ENCODE measurements at regions not wholly inside any gene's neighbourhood (a gene's known extent, or its start where the extent isn't known, plus 50 kb on each side); places are given as distances from the start of the nearest gene placed in this dataset.

DNA sequence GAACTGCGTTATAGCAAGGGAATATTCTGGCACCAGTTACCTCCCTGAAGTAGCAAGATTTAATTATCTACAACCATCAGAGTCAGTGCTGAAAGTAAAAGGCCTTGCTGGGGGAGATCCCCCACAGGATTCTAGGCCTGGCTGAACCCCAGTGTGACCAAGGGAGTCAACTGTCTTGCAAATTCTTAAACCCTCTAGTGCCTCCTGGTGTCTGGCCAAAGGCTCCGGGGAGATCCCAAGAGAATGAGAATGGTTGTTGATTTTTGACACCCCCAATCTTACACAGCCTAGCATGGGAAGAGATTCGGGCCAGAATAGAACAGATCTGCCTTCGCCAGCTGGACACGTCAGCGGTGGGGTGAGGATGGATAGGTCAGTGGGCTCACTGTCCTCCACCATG is 179.4 kb downstream of the ERMARD start:
- Mint-ChIP-seq H3K4me3 (no peak overlapping the region), H3K27ac (no peak overlapping the region), H3K27me3 (ENCODE audit: low read depth in 3 of 3) (peaks cover 5 to 20% (median 12%) of the 10 kb centered on the region in 3 donors), H3K36me3 (peaks cover 0 to 2% (median 2%) of the 10 kb centered on the region in 3 donors), H3K4me1 (no peaks in the 10 kb centered on the region), H3K9me3 (peaks cover 0 to 4% (median 0%) of the 10 kb centered on the region in 6 donors)
- peak in 1 of 3 donors; percentile 25 for DNase-seq

DNA sequence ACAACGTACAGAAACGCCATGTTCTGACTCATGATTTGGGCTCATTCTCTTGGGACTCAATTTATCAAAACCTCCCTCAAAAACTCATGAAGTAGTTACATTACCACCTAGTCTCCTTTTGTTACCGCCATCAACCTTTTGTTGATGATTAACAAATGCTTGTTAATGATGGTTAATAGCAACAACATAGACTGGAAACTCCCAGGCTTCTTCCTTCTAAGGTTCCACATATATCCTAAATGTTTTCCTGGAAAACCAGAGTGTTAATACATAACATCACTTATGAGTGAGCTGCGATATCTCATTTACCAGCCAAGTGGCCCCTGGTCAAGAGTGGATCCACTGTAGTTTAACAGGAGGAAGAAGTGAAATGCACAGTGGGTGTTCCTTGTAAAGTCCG is 176.3 kb downstream of the ERMARD start:
- DNase-seq = no peak
- Mint-ChIP-seq H3K9me3 (peaks cover 0 to 4% (median 0%) of the 10 kb centered on the region in 6 donors), H3K36me3 (peaks cover 0 to 5% (median 4%) of the 10 kb centered on the region in 3 donors), H3K27ac (no peak overlapping the region), H3K4me3 (no peak overlapping the region), H3K4me1 (no peaks in the 10 kb centered on the region), H3K27me3 (ENCODE audit: low read depth in 3 of 3) (peaks cover 3 to 18% (median 13%) of the 10 kb centered on the region in 3 donors)

DNA sequence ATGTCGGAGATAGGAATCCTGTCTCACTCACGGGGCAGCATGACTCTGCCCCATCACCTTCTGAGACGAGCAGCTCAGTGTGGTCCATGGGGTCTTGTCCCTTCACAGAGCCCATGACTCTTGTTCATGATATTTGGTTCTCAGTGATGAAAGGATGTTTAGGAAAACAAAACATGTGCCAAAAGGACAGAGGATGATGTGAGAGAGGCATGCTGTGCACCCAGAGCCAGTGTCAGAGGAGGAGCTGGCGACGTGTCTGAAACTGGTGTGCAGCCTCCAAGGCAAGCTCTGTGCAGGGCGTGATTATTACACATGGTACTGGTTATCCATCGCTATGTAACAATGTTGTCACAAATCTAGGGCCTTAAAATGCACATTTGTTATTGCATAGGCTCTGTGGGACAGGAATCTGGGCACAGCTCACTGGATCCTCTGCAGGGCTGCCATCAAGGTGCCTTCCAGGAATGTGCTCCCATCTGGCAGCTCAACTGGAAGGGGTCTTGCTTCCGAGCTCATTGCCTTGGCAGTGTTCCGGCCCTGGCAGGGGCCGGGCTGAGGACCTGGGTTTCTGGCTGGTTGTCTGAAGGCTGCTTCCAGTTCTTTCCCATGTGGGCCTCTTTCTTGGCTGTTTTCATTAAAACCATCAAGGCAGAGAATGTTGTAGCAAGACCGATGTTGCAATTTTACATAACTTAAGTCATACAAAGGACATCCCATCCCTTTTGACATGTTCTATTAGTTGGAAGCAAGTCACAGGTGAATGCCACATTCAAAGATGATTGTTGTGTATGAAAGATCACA is 175.4 kb downstream of the ERMARD start:
- Mint-ChIP-seq H3K4me1 (peaks cover 2 to 3% of the 10 kb centered on the region in 2 donors), H3K27ac (no peak overlapping the region), H3K36me3 (peaks cover 0 to 5% (median 4%) of the 10 kb centered on the region in 3 donors), H3K9me3 (peaks cover 0 to 4% (median 0%) of the 10 kb centered on the region in 6 donors), H3K27me3 (ENCODE audit: low read depth in 3 of 3) (peaks cover 6 to 21% (median 14%) of the 10 kb centered on the region in 3 donors), H3K4me3 (no peak overlapping the region)
- no peak for DNase-seq

DNA sequence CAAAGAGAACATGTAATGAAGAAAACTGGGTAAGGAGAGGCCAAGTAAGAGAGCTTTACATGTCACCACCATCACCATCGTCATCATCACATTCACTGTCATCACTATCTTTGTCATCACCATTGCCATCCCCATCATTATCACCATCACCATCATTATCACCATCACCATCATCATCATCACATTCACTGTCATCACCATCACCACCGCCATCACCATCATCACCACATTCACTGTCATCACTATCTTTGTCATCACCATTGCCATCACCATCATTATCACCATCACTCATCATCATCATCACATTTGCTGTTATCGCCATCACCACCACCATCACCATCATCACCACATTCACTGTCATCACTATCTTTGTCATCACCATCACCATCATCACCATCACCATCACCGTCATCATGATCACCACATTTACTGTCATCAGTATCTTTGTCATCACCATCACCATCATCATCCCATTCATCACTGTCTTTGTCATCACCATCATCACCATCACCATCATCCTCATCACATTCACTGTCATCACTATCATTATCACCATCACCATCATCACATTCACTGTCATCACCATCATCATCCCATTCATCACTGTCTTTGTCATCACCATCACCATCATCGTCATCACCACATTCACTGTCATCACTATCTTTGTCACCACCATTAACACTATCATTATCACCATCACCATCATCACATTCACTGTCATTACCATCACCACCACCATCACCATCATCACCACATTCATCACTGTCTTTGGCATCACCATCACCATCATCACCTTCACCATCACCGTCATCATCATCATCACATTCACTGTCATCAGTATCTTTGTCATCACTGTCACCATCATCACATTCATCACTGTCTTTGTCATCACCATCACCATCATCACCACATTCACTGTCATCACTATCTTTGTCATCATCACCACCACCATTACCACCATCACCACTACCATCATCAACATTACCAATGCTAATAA is 172.3 kb downstream of the ERMARD start:
- H3K27ac Mint-ChIP-seq = no peak overlapping the region
- DNase-seq = peak in 2 of 3 donors; percentile 37 to 40
- peaks cover 0 to 5% (median 4%) of the 10 kb centered on the region in 3 donors for H3K36me3 Mint-ChIP-seq
- H3K4me3 Mint-ChIP-seq = no peak overlapping the region
- peaks cover 0 to 5% (median 0%) of the 10 kb centered on the region in 6 donors for H3K9me3 Mint-ChIP-seq
- peaks cover 12 to 23% (median 16%) of the 10 kb centered on the region in 3 donors for H3K27me3 Mint-ChIP-seq (ENCODE audit: low read depth in 3 of 3)
- H3K4me1 Mint-ChIP-seq = peaks cover 12 to 14% of the 10 kb centered on the region in 2 donors

DNA sequence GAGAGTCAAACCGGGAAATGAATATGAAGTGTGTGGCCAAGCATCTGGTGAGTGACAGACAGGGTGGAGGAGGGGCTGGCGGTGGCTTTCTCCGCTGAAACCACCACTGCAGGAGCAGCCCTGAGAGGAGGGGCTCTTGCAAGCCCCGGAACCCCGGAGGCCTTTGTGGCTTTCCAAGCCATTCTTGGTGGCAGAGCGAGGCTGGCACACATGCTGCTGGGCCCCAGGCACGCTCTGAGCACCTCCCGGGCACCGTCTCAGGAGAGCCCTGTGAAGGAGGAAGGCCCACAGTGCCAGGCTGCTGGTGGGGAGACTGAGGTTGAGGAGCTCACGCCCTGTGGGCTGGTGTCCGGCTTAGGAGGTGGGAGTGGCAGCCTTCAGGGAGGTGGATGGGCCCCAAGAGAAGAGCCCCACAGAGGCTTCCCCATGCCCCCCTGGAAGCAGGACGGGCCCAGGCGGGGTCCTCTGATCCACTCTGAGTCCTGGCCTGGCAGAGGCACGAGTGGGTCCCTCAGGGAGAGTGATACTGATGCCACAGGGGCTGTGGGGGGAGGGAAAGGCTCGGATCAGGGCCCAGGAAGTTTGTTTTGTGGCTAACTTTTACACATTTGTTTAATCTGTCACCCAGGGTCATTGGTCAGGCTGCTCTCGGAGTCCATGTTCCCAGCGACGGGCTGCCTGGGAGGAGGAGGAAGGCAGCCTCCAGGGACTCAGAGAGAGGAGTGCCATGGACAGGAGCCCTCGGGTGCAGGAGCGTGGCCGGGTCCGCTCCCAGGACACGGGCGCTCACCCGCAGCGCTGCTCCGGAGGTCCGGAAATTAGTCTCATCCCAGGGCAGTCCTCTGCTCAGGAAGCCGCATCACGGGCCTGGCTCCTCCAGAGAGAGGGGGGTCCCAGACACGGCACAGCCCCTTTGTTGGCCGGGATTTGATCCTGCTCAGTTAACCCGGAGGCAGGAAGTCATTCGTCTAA is 170.7 kb downstream of the ERMARD start:
- peak; percentile 51 to 67 (median 57) for DNase-seq
- Mint-ChIP-seq H3K4me3 (peak overlapping the region in 4 of 5 donors; percentile 15 to 63 (median 53)), H3K4me1 (peaks cover 12 to 14% of the 10 kb centered on the region in 2 donors), H3K27me3 (ENCODE audit: low read depth in 3 of 3) (peaks cover 12 to 22% (median 12%) of the 10 kb centered on the region in 3 donors), H3K9me3 (peaks cover 0 to 4% (median 0%) of the 10 kb centered on the region in 6 donors), H3K36me3 (peaks cover 0 to 5% (median 4%) of the 10 kb centered on the region in 3 donors), H3K27ac (peak overlapping the region in 3 of 6 donors; percentile 44 to 69 (median 68))

DNA sequence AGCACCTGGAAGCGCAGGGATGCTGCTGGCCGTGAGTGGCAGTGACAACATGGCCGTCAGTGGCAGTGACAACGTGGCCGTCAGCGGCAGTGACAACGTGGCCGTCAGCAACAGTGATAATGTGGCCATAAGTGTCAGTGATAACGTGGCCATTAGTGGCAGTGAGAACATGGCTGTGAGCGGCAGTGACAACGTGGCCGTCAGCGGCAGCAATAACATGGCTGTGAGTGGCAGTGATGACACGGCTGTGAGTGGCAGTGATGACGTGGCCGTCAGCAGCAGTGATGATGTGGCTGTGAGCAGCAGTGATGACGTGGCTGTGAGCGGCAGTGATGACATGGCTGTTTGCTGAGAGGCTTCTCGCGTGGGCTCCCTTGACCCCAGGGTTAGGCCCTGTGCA is 169.8 kb downstream of the ERMARD start:
- H3K27ac Mint-ChIP-seq = no peak overlapping the region
- peaks cover 12 to 22% (median 12%) of the 10 kb centered on the region in 3 donors for H3K27me3 Mint-ChIP-seq (ENCODE audit: low read depth in 3 of 3)
- H3K4me3 Mint-ChIP-seq = peak overlapping the region in 1 of 5 donors; percentile 25
- no peak for DNase-seq
- peaks cover 0 to 4% (median 0%) of the 10 kb centered on the region in 6 donors for H3K9me3 Mint-ChIP-seq
- peaks cover 0 to 5% (median 4%) of the 10 kb centered on the region in 3 donors for H3K36me3 Mint-ChIP-seq
- peaks cover 12 to 14% of the 10 kb centered on the region in 2 donors for H3K4me1 Mint-ChIP-seq

DNA sequence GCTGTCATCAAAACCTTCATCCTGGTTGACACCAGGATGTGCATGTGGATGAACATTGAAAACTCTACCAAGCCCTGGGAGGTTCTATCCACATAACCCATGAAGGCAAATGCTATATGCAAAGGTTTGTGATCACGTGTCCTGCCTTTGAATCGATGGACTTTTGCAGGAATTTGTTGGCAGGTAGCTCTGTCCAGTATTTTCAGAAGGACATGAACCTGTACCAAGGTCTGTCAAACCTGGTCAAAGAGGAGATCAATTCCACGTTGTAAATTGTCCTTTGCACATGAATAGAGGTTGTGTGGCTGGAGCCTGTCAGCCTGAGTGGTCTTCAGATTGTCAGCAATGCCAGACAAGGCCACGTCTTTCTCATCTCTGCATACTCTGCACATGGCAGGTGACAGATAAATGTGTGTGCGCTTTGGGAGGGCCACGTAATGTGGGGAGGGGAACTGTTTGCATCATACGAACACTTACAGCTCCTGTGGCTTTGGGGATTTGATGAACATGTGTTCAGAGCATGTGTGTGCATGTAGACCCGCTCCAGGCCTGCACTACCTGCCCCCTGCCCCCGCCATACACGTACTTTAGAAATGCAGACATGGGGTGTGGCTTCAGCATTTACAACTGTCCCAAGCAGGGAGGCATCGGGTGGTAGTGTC is 169.1 kb downstream of the ERMARD start:
- Mint-ChIP-seq H3K27me3 (ENCODE audit: low read depth in 3 of 3) (peaks cover 13 to 24% (median 15%) of the 10 kb centered on the region in 3 donors), H3K4me3 (no peak overlapping the region), H3K9me3 (peaks cover 0 to 2% (median 0%) of the 10 kb centered on the region in 6 donors), H3K36me3 (no peaks in the 10 kb centered on the region), H3K4me1 (peaks cover 12 to 14% of the 10 kb centered on the region in 2 donors), H3K27ac (no peak overlapping the region)
- DNase-seq = no peak

DNA sequence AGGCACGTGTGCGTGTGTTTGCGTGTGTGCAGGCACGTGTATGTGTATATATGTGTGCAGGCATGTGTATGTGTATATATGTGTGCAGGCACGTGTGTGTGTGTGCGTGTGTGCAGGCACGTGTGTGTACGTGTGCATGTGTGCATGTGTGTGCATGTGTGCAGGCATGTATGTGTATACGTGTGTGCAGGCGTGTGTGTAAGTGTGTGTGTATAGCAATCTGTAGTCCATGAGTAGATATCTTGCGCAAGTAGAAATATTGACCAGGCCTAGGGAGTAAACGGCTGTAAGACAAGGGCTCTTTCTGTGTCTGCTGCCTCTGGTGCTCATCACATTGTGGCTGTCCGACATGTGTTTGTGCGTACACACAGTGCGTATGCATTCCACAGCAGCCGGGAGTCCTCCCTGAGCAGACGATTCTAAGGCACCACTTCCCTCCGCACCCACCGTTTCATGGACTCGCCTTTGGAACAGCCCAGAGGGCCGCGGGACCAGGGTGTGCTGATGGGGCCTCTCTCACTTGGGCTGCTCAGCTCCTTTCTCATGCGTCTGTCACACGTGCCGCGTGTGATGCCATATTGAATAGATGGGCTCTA is 167.6 kb downstream of the ERMARD start:
- Mint-ChIP-seq H3K4me1 (peaks cover 15 to 18% of the 10 kb centered on the region in 2 donors), H3K9me3 (peaks cover 0 to 2% (median 0%) of the 10 kb centered on the region in 6 donors), H3K36me3 (no peaks in the 10 kb centered on the region), H3K4me3 (no peak overlapping the region), H3K27me3 (ENCODE audit: low read depth in 3 of 3) (peaks cover 13 to 24% (median 15%) of the 10 kb centered on the region in 3 donors), H3K27ac (peak overlapping the region in 1 of 6 donors; percentile 50)
- DNase-seq = no peak

DNA sequence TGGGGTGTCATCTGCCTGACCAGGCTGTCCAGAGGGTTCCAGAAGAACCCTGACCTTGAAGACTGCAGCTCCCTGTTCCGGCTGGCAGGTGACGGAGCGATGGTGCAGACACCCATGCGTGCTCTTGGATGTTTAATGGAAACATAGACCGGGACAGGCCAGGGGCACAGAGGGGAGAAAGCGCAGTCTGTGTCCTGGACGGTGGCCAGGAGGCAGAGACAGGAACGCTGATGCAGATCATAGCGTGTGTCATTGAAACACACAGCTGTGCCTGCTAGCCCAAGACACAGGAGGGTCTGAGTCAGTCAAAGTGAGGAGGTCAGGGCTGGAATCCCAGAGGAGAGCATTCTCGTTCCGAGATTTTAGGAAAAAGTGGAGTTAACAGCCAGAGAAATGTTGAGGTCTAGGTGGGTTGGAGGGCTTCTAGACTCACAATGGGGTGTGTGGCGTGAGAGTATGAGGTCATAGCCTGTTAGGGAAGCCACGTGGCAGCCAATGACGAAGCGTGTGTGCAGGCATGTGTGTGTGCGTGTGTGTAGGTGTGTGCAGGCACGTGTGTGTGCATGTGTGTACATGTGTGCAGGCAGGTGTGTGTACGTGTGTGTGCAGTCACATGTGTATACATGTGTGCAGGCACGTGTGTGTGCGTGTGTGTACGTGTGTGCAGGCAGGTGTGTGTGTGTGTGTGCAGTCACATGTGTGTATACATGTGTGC is 167.0 kb downstream of the ERMARD start:
- H3K9me3 Mint-ChIP-seq = peaks cover 0 to 2% (median 0%) of the 10 kb centered on the region in 6 donors
- no peaks in the 10 kb centered on the region for H3K36me3 Mint-ChIP-seq
- H3K4me1 Mint-ChIP-seq = peaks cover 20 to 24% of the 10 kb centered on the region in 2 donors
- DNase-seq = no peak
- peak overlapping the region in 1 of 6 donors; percentile 50 for H3K27ac Mint-ChIP-seq
- H3K27me3 Mint-ChIP-seq (ENCODE audit: low read depth in 3 of 3) = peaks cover 13 to 24% (median 15%) of the 10 kb centered on the region in 3 donors
- no peak overlapping the region for H3K4me3 Mint-ChIP-seq

DNA sequence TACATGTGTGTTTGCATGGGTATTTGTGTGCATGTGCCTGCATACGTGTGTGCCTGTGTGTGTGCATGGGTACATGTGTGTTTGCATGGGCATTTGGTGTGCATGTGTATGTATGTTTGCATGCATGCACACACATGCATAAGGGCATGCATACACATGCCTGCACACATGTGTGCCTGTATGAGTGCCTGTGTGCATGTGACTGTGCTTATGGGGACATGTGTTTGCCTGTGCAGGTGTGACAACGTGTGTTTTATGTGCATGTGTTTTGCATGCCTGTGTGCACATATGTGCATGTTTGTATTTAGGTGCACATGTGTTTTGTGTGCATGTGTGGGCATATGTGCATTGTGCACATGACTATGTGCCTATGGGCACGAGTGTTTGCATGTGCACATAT is 165.7 kb downstream of the ERMARD start:
- H3K36me3 Mint-ChIP-seq = no peaks in the 10 kb centered on the region
- no peak for DNase-seq
- H3K4me1 Mint-ChIP-seq = peaks cover 26 to 33% of the 10 kb centered on the region in 2 donors
- H3K27me3 Mint-ChIP-seq (ENCODE audit: low read depth in 3 of 3) = peaks cover 13 to 21% (median 15%) of the 10 kb centered on the region in 3 donors
- H3K9me3 Mint-ChIP-seq = peaks cover 0 to 2% (median 0%) of the 10 kb centered on the region in 6 donors
- H3K27ac Mint-ChIP-seq = no peak overlapping the region
- no peak overlapping the region for H3K4me3 Mint-ChIP-seq

DNA sequence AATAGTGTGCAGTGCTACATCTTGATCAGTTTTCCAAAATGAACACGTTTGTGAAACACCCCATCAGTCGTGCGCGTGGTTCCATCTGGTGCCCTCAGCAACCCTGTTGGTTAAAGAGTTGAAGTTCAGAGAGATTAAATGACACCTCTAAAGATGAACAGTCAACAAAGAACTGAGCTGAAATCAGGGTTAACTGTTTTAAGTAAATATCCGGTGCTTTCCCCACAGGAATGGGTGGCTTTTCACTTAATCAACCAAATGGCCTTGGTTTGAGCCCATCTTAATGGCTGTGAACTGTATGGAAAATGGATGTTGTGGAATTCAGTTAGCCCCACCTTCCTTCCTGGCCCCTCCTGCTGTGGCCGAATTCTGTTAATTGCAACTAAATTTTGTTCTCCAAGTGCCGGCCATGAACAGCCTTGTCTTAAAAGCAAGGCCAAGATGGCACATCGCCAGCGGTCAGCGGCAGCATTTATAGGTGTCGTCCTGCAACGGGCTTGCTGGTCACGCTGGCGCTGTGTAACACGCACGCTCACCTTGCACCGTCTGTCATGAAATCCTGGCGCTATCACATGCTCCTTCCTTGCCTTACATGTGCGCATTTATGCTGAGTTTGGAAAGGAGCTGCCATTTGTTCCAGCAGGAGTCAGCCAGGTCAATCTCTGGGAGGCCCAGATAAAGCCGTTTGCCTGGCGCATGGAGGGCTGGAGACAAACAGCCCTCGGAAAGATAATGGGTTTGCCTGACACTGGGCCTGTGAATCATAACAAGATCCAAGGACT is 164.5 kb downstream of the ERMARD start:
- H3K27me3 Mint-ChIP-seq (ENCODE audit: low read depth in 3 of 3) = peaks cover 9 to 10% (median 10%) of the 10 kb centered on the region in 3 donors
- peaks cover 16 to 22% of the 10 kb centered on the region in 2 donors for H3K4me1 Mint-ChIP-seq
- no peaks in the 10 kb centered on the region for H3K36me3 Mint-ChIP-seq
- no peak overlapping the region for H3K27ac Mint-ChIP-seq
- peaks cover 0 to 2% (median 0%) of the 10 kb centered on the region in 6 donors for H3K9me3 Mint-ChIP-seq
- DNase-seq = no peak
- no peak overlapping the region for H3K4me3 Mint-ChIP-seq

Data from immature natural killer cell (primary cell).